ENCODE measurements at regions not wholly inside any gene's neighbourhood (a gene's known extent, or its start where the extent isn't known, plus 50 kb on each side); places are given as distances from the start of the nearest gene placed in this dataset.

DNA sequence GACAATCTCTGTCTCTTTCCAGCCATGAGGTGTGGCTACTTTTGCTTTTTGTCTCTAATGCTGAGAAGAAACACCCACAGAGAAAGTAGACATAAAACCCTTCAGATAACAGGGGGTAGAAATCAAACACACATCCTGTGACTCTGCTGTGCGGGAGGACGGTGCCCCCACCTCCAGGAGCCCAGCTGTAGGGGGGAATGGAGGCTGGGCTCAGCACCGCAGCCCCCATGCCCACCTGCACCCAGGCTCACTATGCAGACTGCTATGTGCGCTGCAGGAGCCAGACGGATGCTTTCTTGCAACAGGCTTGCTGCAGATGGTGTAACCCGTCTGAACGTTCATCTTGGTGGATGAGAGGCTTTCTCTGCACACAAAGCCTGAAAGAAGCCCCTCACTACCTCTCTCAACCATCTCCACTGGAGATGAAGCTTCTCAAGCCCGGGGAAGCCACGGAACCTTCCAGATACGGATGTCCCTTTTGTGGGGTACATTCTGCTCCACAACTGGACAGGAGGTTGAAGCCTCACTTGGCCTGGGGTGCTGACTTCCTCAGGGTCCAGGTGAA is 207.2 kb downstream of the GADD45G start:
- TF ChIP-seq ZNF274 (IDR thresholded peaks at IDR 0.05; ENCODE audit: low read depth, low read length) (no peak), SUZ12 (IDR thresholded peaks at IDR 0.05; ENCODE audit: extremely low read depth, insufficient read depth, insufficient read length) (no peak), YY1 (IDR thresholded peaks at IDR 0.05; ENCODE audit: insufficient read depth, insufficient read length) (no peak)
